SK-N-SH treated with all-trans-retinoic acid at 6 μM for 48 hours (cell line): ENCODE measurements at regions not wholly inside any gene's neighbourhood (a gene's known extent, or its start where the extent isn't known, plus 50 kb on each side); places are given as distances from the start of the nearest gene placed in this dataset.

ENCODE experiments used
- ESRRG ChIP-seq: fragments of 250-450 bp; sonication (Bioruptor Pico); IDR thresholded peaks from 2 replicates; pipeline ENCODE4 v1.6.1; 2021; ENCODE audit warnings: mild to moderate bottlenecking
- OSR1 ChIP-seq: fragments of 250-450 bp; sonication (Bioruptor Pico); IDR thresholded peaks from 2 replicates; pipeline ENCODE4 v1.8.0; 2022; ENCODE audit warnings: moderate library complexity, mild to moderate bottlenecking, inconsistent platforms
- PPARA ChIP-seq: fragments of 250-450 bp; sonication (Bioruptor Pico); IDR thresholded peaks from 2 replicates; pipeline ENCODE4 v1.5.0; 2020; ENCODE audit warnings: mild to moderate bottlenecking, borderline replicate concordance
- RARB ChIP-seq: fragments of 250-450 bp; sonication (Bioruptor Pico); IDR thresholded peaks from 2 replicates; pipeline ENCODE4 v1.8.0; 2021; ENCODE audit warnings: mild to moderate bottlenecking, moderate library complexity
- TCF4 ChIP-seq: fragments of 250-450 bp; sonication (Bioruptor Pico); IDR thresholded peaks from 2 replicates; pipeline ENCODE4 v1.8.0; 2021; ENCODE audit warnings: mild to moderate bottlenecking, moderate library complexity, borderline replicate concordance
- ZFP30 ChIP-seq: fragments of 450-650 bp; formaldehyde crosslinking; IDR thresholded peaks from 2 replicates; pipeline ENCODE4 v1.5.0; 2022; ENCODE audit warnings: mild to moderate bottlenecking, moderate library complexity
- ZNF565 ChIP-seq: fragments of 450-650 bp; formaldehyde crosslinking; conservative IDR thresholded peaks from 2 replicates; pipeline ENCODE4 v1.5.0; 2020; ENCODE audit warnings: low read depth, mild to moderate bottlenecking, moderate library complexity
- TF ChIP-seq, protein P1 (sequence below): fragments of 250-450 bp; sonication (Bioruptor Pico); IDR thresholded peaks from 2 replicates; pipeline ENCODE4 v1.8.0; 2020; ENCODE audit warnings: mild to moderate bottlenecking, moderate library complexity, borderline replicate concordance
- TF ChIP-seq, protein P2 (sequence below): fragments of 250-450 bp; sonication (Bioruptor Pico); IDR thresholded peaks from 2 replicates; pipeline ENCODE4 v1.5.1; 2020; ENCODE audit warnings: low read depth, mild to moderate bottlenecking, moderate library complexity

DNA sequence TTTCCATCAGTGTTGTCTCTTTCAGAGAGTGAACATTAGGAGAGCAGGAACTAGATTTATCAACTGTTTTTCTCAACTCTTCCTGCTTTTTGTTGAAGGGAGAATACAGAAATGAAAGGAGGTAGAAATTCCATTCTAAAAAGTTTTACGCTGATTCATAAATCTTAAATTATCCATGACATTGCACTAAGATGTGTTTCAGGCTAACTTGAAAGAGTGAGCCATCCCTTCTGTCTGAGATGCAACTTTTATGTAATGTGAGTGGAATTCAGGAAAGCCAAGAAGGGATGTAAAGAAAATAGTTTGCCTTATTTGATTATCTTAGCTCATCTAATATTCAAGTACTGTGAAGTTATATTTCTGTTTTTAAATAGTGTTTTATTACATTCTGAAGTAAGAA, 349.5 kb upstream of the RGS6 start:
- no peak for TF ChIP-seq PPARA (CRISPR knock-in tag)
- TF ChIP-seq ZFP30 (CRISPR knock-in tag): no peak
- TF ChIP-seq, protein P1, sequence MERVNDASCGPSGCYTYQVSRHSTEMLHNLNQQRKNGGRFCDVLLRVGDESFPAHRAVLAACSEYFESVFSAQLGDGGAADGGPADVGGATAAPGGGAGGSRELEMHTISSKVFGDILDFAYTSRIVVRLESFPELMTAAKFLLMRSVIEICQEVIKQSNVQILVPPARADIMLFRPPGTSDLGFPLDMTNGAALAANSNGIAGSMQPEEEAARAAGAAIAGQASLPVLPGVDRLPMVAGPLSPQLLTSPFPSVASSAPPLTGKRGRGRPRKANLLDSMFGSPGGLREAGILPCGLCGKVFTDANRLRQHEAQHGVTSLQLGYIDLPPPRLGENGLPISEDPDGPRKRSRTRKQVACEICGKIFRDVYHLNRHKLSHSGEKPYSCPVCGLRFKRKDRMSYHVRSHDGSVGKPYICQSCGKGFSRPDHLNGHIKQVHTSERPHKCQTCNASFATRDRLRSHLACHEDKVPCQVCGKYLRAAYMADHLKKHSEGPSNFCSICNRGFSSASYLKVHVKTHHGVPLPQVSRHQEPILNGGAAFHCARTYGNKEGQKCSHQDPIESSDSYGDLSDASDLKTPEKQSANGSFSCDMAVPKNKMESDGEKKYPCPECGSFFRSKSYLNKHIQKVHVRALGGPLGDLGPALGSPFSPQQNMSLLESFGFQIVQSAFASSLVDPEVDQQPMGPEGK (CRISPR knock-in tag): no peak
- TF ChIP-seq OSR1 (CRISPR knock-in tag): no peak
- TF ChIP-seq, protein P2, sequence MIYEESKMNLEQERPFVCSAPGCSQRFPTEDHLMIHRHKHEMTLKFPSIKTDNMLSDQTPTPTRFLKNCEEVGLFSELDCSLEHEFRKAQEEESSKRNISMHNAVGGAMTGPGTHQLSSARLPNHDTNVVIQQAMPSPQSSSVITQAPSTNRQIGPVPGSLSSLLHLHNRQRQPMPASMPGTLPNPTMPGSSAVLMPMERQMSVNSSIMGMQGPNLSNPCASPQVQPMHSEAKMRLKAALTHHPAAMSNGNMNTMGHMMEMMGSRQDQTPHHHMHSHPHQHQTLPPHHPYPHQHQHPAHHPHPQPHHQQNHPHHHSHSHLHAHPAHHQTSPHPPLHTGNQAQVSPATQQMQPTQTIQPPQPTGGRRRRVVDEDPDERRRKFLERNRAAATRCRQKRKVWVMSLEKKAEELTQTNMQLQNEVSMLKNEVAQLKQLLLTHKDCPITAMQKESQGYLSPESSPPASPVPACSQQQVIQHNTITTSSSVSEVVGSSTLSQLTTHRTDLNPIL: no peak
- no peak for TF ChIP-seq TCF4 (CRISPR knock-in tag)
- no peak for TF ChIP-seq ZNF565 (CRISPR knock-in tag)
- no peak for TF ChIP-seq ESRRG (CRISPR knock-in tag)
- no peak for TF ChIP-seq RARB (CRISPR knock-in tag)
